ENCODE measurements at regions not wholly inside any gene's neighbourhood (a gene's known extent, or its start where the extent isn't known, plus 50 kb on each side); places are given as distances from the start of the nearest gene placed in this dataset.

DNA sequence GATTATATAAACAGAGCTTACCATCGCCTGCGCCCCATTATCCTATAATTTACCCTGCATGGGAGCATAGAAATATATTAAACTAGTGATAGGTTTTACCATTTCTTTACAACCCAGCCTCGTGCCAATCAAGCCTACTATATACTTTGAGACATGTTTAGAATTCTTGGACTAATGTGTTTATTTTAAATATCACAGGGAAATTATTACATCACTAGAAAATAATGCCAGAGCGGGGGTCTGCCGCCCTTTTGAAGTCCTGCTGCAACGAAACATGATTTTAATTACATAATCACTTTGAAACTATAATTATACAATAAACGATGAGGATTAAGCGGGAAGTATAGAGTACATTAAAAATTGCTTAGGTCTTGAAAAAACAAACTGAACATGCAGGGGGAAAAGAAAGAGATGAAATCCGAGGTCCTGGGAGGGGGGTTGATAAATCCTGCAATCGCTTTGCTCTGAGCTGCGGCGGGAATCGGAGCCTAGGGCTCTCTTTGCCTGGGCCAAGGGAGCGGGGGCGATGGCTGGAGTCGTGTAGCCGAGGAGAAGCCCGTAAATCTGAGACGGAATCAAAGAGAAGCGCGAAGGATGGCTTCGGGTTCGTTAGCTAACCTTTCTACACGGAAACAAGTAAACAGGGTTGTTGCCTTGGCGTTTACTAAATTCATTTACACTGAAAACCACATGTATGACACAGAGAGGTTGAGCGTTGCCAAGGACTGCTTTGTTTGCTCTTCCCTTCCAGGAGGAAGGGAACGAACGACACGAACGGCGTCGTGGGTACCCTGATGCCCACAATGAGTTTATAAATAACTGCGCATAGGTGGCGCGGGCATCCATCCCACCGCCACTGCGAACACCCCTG lies 127.6 kb downstream of the TMEM174 start:
- ChIA-PET POLR2A (no interaction called here), CTCF (no interaction called here), RAD21 (ENCODE audit: unreplicated experiment) (no interaction called here), SMC1A (ENCODE audit: uncharacterized antibody, unreplicated experiment) (no interaction called here)
- H4K20me1 ChIP-seq (ENCODE audit: control insufficient read depth, insufficient read depth) = no peaks in the 10 kb centered on the region; the same call in 1 of the 2 replicates
- no peak overlapping the region for H3K4me3 ChIP-seq
- H3K9me3 ChIP-seq (replicated peaks; ENCODE audit: control insufficient read depth, insufficient read depth, low read length) = no peaks in the 10 kb centered on the region; the same call in 1 of the 3 replicates
- no peaks in the 10 kb centered on the region for H3K36me3 ChIP-seq (ENCODE audit: control insufficient read depth in 2 of 2, insufficient read depth in 2 of 2, low read length in 1 of 2)
- DNase-seq (ENCODE audit: low read depth, low spot score) = no peak
- BruUV-seq (replicated peaks) = no TSS peak
- no peak overlapping the region for H3K27ac ChIP-seq (ENCODE audit: control insufficient read depth, insufficient read depth)
- WGBS (ENCODE audit: insufficient coverage, insufficient replicate concordance, low lambda C conversion rate, missing lambda C conversion rate) = 42% methylated on average over 37 of the region's 37 CpGs
- no peaks in the 10 kb centered on the region for H3K4me1 ChIP-seq (ENCODE audit: control insufficient read depth, insufficient read depth, low read length)
- intact Hi-C loops (cut with micrococcal nuclease; ENCODE audit: unreplicated experiment) = no loop called here
- in situ Hi-C loops (cut with MboI) = no loop called here
- peaks cover 12 to 24% of the 10 kb centered on the region in 2 experiments for H3K27me3 ChIP-seq (replicated peaks in 1 of 2; ENCODE audit: control insufficient read depth in 2 of 2, insufficient read depth in 2 of 2, low read length in 1 of 2)
- no peak overlapping the region for H3K4me2 ChIP-seq (ENCODE audit: control insufficient read depth, insufficient read depth)
- no peak for FAIRE-seq
- H3K79me2 ChIP-seq (ENCODE audit: control insufficient read depth, insufficient read depth, low read length) = no peaks in the 10 kb centered on the region
- no peak overlapping the region for H2AFZ ChIP-seq (ENCODE audit: control insufficient read depth, low read depth, low read length)
- H3K9ac ChIP-seq (ENCODE audit: control insufficient read depth, insufficient read depth, low read length) = no peak overlapping the region
- no peak for ATAC-seq
- no peak for TF ChIP-seq ZNF274 (IDR thresholded peaks at IDR 0.05; ENCODE audit: insufficient read depth, insufficient read length)
- no peak for TF ChIP-seq IRF4 (IDR thresholded peaks at IDR 0.05; ENCODE audit: low read depth, low read length)
- no peak for TF ChIP-seq SRF (IDR thresholded peaks at IDR 0.05; ENCODE audit: low read depth in 2 of 2, low read length in 2 of 2)
- TF ChIP-seq, protein P1, sequence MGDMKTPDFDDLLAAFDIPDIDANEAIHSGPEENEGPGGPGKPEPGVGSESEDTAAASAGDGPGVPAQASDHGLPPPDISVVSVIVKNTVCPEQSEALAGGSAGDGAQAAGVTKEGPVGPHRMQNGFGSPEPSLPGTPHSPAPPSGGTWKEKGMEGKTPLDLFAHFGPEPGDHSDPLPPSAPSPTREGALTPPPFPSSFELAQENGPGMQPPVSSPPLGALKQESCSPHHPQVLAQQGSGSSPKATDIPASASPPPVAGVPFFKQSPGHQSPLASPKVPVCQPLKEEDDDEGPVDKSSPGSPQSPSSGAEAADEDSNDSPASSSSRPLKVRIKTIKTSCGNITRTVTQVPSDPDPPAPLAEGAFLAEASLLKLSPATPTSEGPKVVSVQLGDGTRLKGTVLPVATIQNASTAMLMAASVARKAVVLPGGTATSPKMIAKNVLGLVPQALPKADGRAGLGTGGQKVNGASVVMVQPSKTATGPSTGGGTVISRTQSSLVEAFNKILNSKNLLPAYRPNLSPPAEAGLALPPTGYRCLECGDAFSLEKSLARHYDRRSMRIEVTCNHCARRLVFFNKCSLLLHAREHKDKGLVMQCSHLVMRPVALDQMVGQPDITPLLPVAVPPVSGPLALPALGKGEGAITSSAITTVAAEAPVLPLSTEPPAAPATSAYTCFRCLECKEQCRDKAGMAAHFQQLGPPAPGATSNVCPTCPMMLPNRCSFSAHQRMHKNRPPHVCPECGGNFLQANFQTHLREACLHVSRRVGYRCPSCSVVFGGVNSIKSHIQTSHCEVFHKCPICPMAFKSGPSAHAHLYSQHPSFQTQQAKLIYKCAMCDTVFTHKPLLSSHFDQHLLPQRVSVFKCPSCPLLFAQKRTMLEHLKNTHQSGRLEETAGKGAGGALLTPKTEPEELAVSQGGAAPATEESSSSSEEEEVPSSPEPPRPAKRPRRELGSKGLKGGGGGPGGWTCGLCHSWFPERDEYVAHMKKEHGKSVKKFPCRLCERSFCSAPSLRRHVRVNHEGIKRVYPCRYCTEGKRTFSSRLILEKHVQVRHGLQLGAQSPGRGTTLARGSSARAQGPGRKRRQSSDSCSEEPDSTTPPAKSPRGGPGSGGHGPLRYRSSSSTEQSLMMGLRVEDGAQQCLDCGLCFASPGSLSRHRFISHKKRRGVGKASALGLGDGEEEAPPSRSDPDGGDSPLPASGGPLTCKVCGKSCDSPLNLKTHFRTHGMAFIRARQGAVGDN (IDR thresholded peaks at IDR 0.05) = no peak
- no peak for TF ChIP-seq BMI1 (IDR thresholded peaks at IDR 0.05; ENCODE audit: borderline replicate concordance)
- TF ChIP-seq, protein P2, sequence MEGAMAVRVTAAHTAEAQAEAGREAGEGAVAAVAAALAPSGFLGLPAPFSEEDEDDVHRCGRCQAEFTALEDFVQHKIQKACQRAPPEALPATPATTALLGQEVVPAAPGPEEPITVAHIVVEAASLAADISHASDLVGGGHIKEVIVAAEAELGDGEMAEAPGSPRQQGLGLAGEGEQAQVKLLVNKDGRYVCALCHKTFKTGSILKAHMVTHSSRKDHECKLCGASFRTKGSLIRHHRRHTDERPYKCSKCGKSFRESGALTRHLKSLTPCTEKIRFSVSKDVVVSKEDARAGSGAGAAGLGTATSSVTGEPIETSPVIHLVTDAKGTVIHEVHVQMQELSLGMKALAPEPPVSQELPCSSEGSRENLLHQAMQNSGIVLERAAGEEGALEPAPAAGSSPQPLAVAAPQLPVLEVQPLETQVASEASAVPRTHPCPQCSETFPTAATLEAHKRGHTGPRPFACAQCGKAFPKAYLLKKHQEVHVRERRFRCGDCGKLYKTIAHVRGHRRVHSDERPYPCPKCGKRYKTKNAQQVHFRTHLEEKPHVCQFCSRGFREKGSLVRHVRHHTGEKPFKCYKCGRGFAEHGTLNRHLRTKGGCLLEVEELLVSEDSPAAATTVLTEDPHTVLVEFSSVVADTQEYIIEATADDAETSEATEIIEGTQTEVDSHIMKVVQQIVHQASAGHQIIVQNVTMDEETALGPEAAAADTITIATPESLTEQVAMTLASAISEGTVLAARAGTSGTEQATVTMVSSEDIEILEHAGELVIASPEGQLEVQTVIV (IDR thresholded peaks at IDR 0.05; ENCODE audit: borderline replicate concordance, partially characterized antibody) = no peak
- TF ChIP-seq, protein P3, sequence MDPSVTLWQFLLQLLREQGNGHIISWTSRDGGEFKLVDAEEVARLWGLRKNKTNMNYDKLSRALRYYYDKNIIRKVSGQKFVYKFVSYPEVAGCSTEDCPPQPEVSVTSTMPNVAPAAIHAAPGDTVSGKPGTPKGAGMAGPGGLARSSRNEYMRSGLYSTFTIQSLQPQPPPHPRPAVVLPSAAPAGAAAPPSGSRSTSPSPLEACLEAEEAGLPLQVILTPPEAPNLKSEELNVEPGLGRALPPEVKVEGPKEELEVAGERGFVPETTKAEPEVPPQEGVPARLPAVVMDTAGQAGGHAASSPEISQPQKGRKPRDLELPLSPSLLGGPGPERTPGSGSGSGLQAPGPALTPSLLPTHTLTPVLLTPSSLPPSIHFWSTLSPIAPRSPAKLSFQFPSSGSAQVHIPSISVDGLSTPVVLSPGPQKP (IDR thresholded peaks at IDR 0.05; ENCODE audit: low read depth, low read length) = no peak
- no peak for TF ChIP-seq ZNF207 (IDR thresholded peaks at IDR 0.05; ENCODE audit: borderline replicate concordance)
- TF ChIP-seq ATF7 (IDR thresholded peaks at IDR 0.05; ENCODE audit: low read depth) = no peak
- TF ChIP-seq, protein P4, sequence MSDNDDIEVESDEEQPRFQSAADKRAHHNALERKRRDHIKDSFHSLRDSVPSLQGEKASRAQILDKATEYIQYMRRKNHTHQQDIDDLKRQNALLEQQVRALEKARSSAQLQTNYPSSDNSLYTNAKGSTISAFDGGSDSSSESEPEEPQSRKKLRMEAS (IDR thresholded peaks at IDR 0.05; ENCODE audit: low read depth, low read length) = no peak
- TF ChIP-seq RAD51 (IDR thresholded peaks at IDR 0.05) = no peak
- TF ChIP-seq SMARCA5 (IDR thresholded peaks at IDR 0.05) = no peak
- TF ChIP-seq, protein P5, sequence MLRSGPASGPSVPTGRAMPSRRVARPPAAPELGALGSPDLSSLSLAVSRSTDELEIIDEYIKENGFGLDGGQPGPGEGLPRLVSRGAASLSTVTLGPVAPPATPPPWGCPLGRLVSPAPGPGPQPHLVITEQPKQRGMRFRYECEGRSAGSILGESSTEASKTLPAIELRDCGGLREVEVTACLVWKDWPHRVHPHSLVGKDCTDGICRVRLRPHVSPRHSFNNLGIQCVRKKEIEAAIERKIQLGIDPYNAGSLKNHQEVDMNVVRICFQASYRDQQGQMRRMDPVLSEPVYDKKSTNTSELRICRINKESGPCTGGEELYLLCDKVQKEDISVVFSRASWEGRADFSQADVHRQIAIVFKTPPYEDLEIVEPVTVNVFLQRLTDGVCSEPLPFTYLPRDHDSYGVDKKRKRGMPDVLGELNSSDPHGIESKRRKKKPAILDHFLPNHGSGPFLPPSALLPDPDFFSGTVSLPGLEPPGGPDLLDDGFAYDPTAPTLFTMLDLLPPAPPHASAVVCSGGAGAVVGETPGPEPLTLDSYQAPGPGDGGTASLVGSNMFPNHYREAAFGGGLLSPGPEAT (IDR thresholded peaks at IDR 0.05; ENCODE audit: low read depth) = no peak
- TF ChIP-seq POU2F2 (IDR thresholded peaks at IDR 0.05; ENCODE audit: borderline replicate concordance, low read depth, low read length) = no peak
